ENCODE measurements at regions not wholly inside any gene's neighbourhood (a gene's known extent, or its start where the extent isn't known, plus 50 kb on each side); places are given as distances from the start of the nearest gene placed in this dataset.

DNA sequence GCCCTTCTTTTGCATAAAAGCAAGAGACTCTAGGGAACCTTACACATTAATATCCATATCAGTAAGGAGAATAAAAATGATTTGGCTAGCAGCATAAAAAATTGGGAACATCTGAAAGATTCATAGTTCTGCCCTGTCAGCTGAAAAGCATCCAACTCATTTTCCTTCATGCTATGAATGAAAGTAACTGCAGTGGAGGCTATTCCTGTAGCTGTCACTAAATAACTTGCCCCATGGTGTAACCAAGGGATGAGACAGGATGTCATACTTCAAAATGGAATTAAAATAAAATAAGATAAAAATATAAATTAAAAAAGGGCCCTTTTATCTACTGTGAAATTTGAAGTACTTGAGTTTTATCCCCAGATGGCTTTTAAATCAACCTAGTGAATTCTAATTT lies 878.8 kb downstream of the C4orf33 start:
- TF ChIP-seq HCFC1 (IDR thresholded peaks at IDR 0.05; ENCODE audit: low read depth, low read length) (no peak), EZH2 (IDR thresholded peaks at IDR 0.05; ENCODE audit: borderline replicate concordance, low read depth, low read length) (no peak), EP300 (IDR thresholded peaks at IDR 0.05; ENCODE audit: low read length) (no peak), POLR2AphosphoS5 (IDR thresholded peaks at IDR 0.05; ENCODE audit: control insufficient read depth, insufficient read depth, low read depth, low read length) (no peak), RBM14 (IDR thresholded peaks at IDR 0.05; ENCODE audit: borderline replicate concordance, insufficient read depth, low read depth, low read length) (no peak), RAD21 (CRISPR knock-in tag; conservative IDR thresholded peaks at IDR 0.05 in 1 of 2, IDR thresholded peaks at IDR 0.05 in 1 of 2) (no peak)
- TF ChIP-seq, protein P1, sequence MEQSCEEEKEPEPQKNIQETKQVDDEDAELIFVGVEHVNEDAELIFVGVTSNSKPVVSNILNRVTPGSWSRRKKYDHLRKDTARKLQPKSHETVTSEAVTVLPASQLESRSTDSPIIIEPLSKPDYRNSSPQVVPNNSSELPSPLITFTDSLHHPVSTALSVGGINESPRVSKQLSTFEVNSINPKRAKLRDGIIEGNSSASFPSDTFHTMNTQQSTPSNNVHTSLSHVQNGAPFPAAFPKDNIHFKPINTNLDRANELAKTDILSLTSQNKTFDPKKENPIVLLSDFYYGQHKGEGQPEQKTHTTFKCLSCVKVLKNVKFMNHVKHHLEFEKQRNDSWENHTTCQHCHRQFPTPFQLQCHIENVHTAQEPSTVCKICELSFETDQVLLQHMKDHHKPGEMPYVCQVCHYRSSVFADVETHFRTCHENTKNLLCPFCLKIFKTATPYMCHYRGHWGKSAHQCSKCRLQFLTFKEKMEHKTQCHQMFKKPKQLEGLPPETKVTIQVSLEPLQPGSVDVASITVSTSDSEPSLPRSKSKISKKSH (CRISPR knock-in tag; IDR thresholded peaks at IDR 0.05) = no peak
- TF ChIP-seq, protein P2, sequence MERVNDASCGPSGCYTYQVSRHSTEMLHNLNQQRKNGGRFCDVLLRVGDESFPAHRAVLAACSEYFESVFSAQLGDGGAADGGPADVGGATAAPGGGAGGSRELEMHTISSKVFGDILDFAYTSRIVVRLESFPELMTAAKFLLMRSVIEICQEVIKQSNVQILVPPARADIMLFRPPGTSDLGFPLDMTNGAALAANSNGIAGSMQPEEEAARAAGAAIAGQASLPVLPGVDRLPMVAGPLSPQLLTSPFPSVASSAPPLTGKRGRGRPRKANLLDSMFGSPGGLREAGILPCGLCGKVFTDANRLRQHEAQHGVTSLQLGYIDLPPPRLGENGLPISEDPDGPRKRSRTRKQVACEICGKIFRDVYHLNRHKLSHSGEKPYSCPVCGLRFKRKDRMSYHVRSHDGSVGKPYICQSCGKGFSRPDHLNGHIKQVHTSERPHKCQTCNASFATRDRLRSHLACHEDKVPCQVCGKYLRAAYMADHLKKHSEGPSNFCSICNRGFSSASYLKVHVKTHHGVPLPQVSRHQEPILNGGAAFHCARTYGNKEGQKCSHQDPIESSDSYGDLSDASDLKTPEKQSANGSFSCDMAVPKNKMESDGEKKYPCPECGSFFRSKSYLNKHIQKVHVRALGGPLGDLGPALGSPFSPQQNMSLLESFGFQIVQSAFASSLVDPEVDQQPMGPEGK (CRISPR knock-in tag; IDR thresholded peaks at IDR 0.05; ENCODE audit: borderline replicate concordance) = no peak
- TF ChIP-seq, protein P3, sequence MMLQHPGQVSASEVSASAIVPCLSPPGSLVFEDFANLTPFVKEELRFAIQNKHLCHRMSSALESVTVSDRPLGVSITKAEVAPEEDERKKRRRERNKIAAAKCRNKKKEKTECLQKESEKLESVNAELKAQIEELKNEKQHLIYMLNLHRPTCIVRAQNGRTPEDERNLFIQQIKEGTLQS (IDR thresholded peaks at IDR 0.05) = no peak
- TF ChIP-seq, protein P3 (CRISPR knock-in tag; conservative IDR thresholded peaks at IDR 0.05) = no peak
- TF ChIP-seq, protein P4, sequence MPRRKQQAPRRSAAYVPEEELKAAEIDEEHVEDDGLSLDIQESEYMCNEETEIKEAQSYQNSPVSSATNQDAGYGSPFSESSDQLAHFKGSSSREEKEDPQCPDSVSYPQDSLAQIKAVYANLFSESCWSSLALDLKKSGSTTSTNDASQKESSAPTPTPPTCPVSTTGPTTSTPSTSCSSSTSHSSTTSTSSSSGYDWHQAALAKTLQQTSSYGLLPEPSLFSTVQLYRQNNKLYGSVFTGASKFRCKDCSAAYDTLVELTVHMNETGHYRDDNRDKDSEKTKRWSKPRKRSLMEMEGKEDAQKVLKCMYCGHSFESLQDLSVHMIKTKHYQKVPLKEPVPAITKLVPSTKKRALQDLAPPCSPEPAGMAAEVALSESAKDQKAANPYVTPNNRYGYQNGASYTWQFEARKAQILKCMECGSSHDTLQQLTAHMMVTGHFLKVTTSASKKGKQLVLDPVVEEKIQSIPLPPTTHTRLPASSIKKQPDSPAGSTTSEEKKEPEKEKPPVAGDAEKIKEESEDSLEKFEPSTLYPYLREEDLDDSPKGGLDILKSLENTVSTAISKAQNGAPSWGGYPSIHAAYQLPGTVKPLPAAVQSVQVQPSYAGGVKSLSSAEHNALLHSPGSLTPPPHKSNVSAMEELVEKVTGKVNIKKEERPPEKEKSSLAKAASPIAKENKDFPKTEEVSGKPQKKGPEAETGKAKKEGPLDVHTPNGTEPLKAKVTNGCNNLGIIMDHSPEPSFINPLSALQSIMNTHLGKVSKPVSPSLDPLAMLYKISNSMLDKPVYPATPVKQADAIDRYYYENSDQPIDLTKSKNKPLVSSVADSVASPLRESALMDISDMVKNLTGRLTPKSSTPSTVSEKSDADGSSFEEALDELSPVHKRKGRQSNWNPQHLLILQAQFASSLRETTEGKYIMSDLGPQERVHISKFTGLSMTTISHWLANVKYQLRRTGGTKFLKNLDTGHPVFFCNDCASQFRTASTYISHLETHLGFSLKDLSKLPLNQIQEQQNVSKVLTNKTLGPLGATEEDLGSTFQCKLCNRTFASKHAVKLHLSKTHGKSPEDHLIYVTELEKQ (CRISPR knock-in tag; IDR thresholded peaks at IDR 0.05) = no peak
- TF ChIP-seq, protein P5, sequence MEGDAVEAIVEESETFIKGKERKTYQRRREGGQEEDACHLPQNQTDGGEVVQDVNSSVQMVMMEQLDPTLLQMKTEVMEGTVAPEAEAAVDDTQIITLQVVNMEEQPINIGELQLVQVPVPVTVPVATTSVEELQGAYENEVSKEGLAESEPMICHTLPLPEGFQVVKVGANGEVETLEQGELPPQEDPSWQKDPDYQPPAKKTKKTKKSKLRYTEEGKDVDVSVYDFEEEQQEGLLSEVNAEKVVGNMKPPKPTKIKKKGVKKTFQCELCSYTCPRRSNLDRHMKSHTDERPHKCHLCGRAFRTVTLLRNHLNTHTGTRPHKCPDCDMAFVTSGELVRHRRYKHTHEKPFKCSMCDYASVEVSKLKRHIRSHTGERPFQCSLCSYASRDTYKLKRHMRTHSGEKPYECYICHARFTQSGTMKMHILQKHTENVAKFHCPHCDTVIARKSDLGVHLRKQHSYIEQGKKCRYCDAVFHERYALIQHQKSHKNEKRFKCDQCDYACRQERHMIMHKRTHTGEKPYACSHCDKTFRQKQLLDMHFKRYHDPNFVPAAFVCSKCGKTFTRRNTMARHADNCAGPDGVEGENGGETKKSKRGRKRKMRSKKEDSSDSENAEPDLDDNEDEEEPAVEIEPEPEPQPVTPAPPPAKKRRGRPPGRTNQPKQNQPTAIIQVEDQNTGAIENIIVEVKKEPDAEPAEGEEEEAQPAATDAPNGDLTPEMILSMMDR (IDR thresholded peaks at IDR 0.05 in 2 of 3, conservative IDR thresholded peaks at IDR 0.05 in 1 of 3; ENCODE audit: insufficient read depth in 2 of 3, low read depth in 1 of 3, low read length in 3 of 3) = no peak
- TF ChIP-seq, protein P6, sequence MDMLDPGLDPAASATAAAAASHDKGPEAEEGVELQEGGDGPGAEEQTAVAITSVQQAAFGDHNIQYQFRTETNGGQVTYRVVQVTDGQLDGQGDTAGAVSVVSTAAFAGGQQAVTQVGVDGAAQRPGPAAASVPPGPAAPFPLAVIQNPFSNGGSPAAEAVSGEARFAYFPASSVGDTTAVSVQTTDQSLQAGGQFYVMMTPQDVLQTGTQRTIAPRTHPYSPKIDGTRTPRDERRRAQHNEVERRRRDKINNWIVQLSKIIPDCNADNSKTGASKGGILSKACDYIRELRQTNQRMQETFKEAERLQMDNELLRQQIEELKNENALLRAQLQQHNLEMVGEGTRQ (CRISPR knock-in tag; IDR thresholded peaks at IDR 0.05) = no peak
